HepG2 (cell line): ENCODE measurements at regions not wholly inside any gene's neighbourhood (a gene's known extent, or its start where the extent isn't known, plus 50 kb on each side); places are given as distances from the start of the nearest gene placed in this dataset.

ENCODE experiments used
- ASH2L ChIP-seq: fragments of 300-600, 200-600 bp; sonication (generic); IDR thresholded peaks from 2 replicates; pipeline ENCODE4 v1.7.0; 2017; ENCODE audit warnings: low read depth, mild to moderate bottlenecking, moderate library complexity, mixed read lengths, low read length; ENCODE audit not compliant: insufficient read length
- CTCF ChIP-seq: sonication (generic); formaldehyde crosslinking; IDR thresholded peaks from 2 replicates; pipeline ENCODE4 v1.5.0; 2020; ENCODE audit warnings: mild to moderate bottlenecking, missing genetic modification reagents, moderate library complexity
- GTF2F1 ChIP-seq: fragments of 150-350 bp; IDR thresholded peaks from 2 replicates; pipeline ENCODE4 v1.6.1; 2014; ENCODE audit warnings: low read length
- JUNB ChIP-seq: sonication (generic); formaldehyde crosslinking; IDR thresholded peaks from 2 replicates; pipeline ENCODE4 v1.8.0; 2022; ENCODE audit warnings: missing genetic modification reagents, mild to moderate bottlenecking, borderline replicate concordance
- KLF11 ChIP-seq: IDR thresholded peaks from 2 replicates; pipeline ENCODE4 v1.6.1; 2016; ENCODE audit warnings: missing compliant biosample characterization
- POLR2AphosphoS5 ChIP-seq: IDR thresholded peaks from 2 replicates; pipeline ENCODE4 v1.6.1; 2012; ENCODE audit warnings: low read depth, low read length
- SP1 ChIP-seq, 2 experiments: fragments of 450-650 bp in 1 of 2; sonication (generic) in 1 of 2; formaldehyde crosslinking in 1 of 2; IDR thresholded peaks; 2 replicates each; pipeline versions ENCODE4 v1.4.0 to v1.6.1; 2016 to 2020; ENCODE audit warnings: missing genetic modification reagents in 1 of 2
- TRAFD1 ChIP-seq: sonication (generic); formaldehyde crosslinking; IDR thresholded peaks from 2 replicates; pipeline ENCODE4 v1.5.1; 2020; ENCODE audit warnings: missing genetic modification reagents, mild to moderate bottlenecking, borderline replicate concordance
- ZBTB43 ChIP-seq: sonication (generic); formaldehyde crosslinking; conservative IDR thresholded peaks from 2 replicates; pipeline ENCODE4 v1.4.0; 2020; ENCODE audit warnings: missing genetic modification reagents
- ZNF24 ChIP-seq: fragments of 450-650 bp; IDR thresholded peaks from 2 replicates; pipeline ENCODE4 v1.6.1; 2017; ENCODE audit warnings: antibody characterized with exemption, mild to moderate bottlenecking
- ZSCAN5A ChIP-seq: sonication (generic); formaldehyde crosslinking; IDR thresholded peaks from 2 replicates; pipeline ENCODE4 v1.8.0; 2022; ENCODE audit warnings: mild to moderate bottlenecking, missing genetic modification reagents, borderline replicate concordance

- no peak for TF ChIP-seq POLR2AphosphoS5
- no peak for TF ChIP-seq ZSCAN5A (CRISPR knock-in tag)
- no peak for TF ChIP-seq GTF2F1
- TF ChIP-seq ZBTB43 (CRISPR knock-in tag) = no peak
- TF ChIP-seq TRAFD1 (CRISPR knock-in tag) = no peak
- no peak for TF ChIP-seq SP1 (IDR thresholded peaks at IDR 0.05)
- no peak for TF ChIP-seq SP1 (CRISPR knock-in tag; IDR thresholded peaks at IDR 0.05)
- TF ChIP-seq CTCF = no peak
- no peak for TF ChIP-seq ASH2L
- no peak for TF ChIP-seq ZNF24
- no peak for TF ChIP-seq KLF11 (CRISPR knock-in tag)
- no peak for TF ChIP-seq JUNB
Measured at GRCh38 chr3:193984876-193985275, 151.1 kb upstream of the HES1 start.
